Stimulated activated memory B cell treated with anti-CD40 and anti-IgM and Interleukin-4, amounts not matched to agents 10 μg/mL and 1 μg/mL and 100 μg/mL, for 72 hours (primary cell): ENCODE measurements at regions not wholly inside any gene's neighbourhood (a gene's known extent, or its start where the extent isn't known, plus 50 kb on each side); places are given as distances from the start of the nearest gene placed in this dataset.

Experiments
- ATAC-seq: fragments of 150-1000 bp; cut with Tn5 transposase; 2 replicates; pipeline ENCODE4 v1.10.0; 2021
- H3K27ac Mint-ChIP-seq: one replicate; pipeline ENCODE4 v1.8.0; 2022; ENCODE audit warnings: mild to moderate bottlenecking, mixed read lengths
- H3K27me3 Mint-ChIP-seq: one replicate; pipeline ENCODE4 v1.8.0; 2022; ENCODE audit warnings: mixed read lengths
- H3K36me3 Mint-ChIP-seq: one replicate; pipeline ENCODE4 v1.8.0; 2022; ENCODE audit warnings: mixed read lengths
- H3K4me1 Mint-ChIP-seq: one replicate; pipeline ENCODE4 v1.8.0; 2022; ENCODE audit warnings: mixed read lengths
- H3K4me3 Mint-ChIP-seq: one replicate; pipeline ENCODE4 v1.8.0; 2022; ENCODE audit warnings: mild to moderate bottlenecking, moderate library complexity, mixed read lengths
- H3K9me3 Mint-ChIP-seq: one replicate; pipeline ENCODE4 v1.8.0; 2022; ENCODE audit warnings: mixed read lengths

DNA sequence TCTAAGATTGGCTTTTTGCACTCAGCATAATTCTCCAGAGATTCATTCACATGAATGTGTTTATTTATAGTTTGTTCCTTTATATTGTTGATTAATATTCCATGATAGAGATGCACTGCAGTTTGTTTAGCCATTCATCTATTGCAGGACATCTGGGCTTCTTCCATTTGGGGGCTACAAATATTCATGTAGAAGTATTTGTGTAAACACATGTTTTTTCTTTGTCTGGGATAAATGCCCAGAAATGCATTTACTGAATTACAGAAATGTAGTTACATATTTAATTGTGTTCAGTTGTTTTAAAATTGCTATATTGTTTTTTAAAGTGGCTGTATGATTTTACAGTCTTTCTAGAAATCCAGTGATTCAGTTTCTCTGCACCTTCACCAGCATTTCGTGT lies 635.0 kb downstream of the ZIC1 start:
- no peak overlapping the region for H3K27ac Mint-ChIP-seq
- H3K4me3 Mint-ChIP-seq, result no peak overlapping the region
- H3K4me1 Mint-ChIP-seq, result no peaks in the 10 kb centered on the region
- H3K27me3 Mint-ChIP-seq, result no peaks in the 10 kb centered on the region
- ATAC-seq, result no peak
- no peaks in the 10 kb centered on the region for H3K36me3 Mint-ChIP-seq
- no peaks in the 10 kb centered on the region for H3K9me3 Mint-ChIP-seq

DNA sequence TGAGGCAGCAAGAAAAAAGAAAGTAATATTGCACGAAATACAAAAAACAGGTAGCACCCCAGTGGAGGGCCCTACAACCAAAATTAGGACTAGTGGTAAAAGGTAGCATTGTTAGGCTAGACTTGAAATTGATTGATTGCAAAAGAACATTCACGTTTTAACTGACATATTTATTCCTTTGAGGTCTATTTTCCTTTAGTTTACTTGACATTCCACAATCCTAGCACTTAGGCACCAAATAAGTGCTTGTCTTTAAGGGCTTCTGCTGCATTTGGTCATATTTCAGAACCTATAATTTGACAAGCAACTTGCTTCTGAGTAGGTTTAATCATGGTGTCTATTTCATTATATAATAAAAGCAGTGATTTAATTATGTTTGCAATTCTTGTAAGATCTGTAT lies 642.7 kb upstream of the AGTR1 start:
- Mint-ChIP-seq H3K9me3 (peaks cover 4% of the 10 kb centered on the region), H3K4me1 (no peaks in the 10 kb centered on the region), H3K27me3 (no peaks in the 10 kb centered on the region), H3K27ac (no peak overlapping the region), H3K36me3 (no peaks in the 10 kb centered on the region), H3K4me3 (no peak overlapping the region)
- ATAC-seq, result no peak

DNA sequence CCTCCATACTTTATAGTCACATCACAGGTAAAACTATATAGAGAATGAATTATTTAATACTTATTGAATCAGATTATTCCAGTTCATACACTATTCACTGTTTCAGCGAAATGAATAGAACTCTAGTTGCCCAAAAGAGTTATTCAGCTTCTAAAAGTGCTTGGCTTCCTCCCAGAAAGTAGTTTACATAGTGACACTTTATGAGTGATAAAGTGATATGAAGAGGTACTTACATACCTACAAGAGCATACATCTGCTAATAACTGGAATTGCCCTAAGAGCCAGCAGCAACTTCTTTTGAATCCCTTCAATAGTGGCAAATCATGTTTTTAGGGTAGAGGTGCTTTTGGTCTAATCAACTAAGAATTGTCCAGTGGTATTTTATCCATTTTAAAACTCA lies 635.1 kb upstream of the AGTR1 start:
- Mint-ChIP-seq H3K9me3 (no peaks in the 10 kb centered on the region), H3K27me3 (no peaks in the 10 kb centered on the region), H3K27ac (no peak overlapping the region), H3K4me1 (no peaks in the 10 kb centered on the region), H3K4me3 (no peak overlapping the region), H3K36me3 (no peaks in the 10 kb centered on the region)
- ATAC-seq, result no peak

DNA sequence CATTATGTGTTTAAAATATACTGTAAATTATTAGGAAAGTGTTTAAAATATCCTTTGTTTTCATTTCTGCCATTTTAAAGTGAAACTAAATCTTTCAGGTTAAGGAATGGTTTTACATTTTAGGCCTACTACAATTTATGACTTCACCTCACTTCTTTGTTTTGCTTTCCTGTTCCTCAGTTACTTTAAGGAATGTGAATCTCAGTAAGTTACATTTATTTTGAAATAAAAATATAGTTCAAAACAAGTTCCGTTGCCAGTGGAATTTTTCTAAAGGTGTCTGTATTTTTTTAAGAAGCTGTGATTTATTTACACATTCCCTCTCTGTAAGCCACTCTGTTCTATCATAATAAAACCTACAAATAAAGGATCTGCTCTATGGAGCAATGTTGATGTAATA lies 630.9 kb upstream of the AGTR1 start:
- Mint-ChIP-seq H3K27ac (no peak overlapping the region), H3K36me3 (no peaks in the 10 kb centered on the region), H3K4me1 (no peaks in the 10 kb centered on the region)

DNA sequence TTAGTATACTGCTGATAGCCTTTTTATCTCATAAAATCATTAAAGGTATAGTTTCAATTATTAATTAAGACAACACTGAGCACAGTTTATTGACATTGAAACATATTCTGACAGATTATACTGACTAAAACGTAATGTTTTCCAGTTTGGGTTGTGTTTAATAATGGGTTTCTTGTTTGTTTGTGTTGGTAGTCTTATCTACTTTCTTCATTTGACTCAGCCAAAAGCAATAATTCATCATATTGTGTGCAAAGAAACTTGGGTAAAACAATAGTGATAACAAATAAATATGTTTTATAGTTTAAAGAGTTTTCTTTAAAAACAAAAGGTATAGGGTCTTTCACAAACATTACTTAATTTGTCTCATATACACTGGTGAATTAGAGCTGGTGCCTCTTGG lies 629.2 kb upstream of the AGTR1 start:
- no peak overlapping the region for H3K27ac Mint-ChIP-seq
- H3K4me1 Mint-ChIP-seq, result no peaks in the 10 kb centered on the region
- no peak for ATAC-seq
- H3K4me3 Mint-ChIP-seq, result no peak overlapping the region
- H3K27me3 Mint-ChIP-seq, result no peaks in the 10 kb centered on the region
- no peaks in the 10 kb centered on the region for H3K9me3 Mint-ChIP-seq
- no peaks in the 10 kb centered on the region for H3K36me3 Mint-ChIP-seq

More for the DNA sequence above, 630.9 kb upstream of the AGTR1 start:
- ATAC-seq, result no peak
- no peaks in the 10 kb centered on the region for H3K9me3 Mint-ChIP-seq
- H3K4me3 Mint-ChIP-seq, result no peak overlapping the region
- H3K27me3 Mint-ChIP-seq, result no peaks in the 10 kb centered on the region

DNA sequence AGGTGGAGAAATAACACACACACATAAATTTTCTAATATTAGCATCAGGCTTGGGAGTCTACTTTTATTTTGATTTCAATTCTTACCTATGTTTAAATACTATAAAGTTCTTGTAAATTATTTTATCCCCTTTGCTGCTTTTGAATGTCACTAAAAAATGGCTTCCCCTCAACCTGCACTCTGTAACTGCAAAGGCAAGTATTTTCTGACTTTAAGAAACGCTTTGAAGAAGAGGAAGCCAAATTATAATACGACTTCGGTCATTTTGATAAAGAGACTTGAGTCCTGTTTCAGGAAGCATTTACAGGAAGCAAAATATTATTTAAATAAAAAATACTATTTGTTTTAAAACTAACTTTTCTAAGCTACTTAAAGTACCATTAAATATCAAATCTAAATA lies 627.7 kb upstream of the AGTR1 start:
- H3K4me1 Mint-ChIP-seq, result no peaks in the 10 kb centered on the region
- no peak overlapping the region for H3K4me3 Mint-ChIP-seq
- no peak for ATAC-seq
- H3K9me3 Mint-ChIP-seq, result no peaks in the 10 kb centered on the region
- H3K36me3 Mint-ChIP-seq, result no peaks in the 10 kb centered on the region
- no peak overlapping the region for H3K27ac Mint-ChIP-seq
- H3K27me3 Mint-ChIP-seq, result no peaks in the 10 kb centered on the region

DNA sequence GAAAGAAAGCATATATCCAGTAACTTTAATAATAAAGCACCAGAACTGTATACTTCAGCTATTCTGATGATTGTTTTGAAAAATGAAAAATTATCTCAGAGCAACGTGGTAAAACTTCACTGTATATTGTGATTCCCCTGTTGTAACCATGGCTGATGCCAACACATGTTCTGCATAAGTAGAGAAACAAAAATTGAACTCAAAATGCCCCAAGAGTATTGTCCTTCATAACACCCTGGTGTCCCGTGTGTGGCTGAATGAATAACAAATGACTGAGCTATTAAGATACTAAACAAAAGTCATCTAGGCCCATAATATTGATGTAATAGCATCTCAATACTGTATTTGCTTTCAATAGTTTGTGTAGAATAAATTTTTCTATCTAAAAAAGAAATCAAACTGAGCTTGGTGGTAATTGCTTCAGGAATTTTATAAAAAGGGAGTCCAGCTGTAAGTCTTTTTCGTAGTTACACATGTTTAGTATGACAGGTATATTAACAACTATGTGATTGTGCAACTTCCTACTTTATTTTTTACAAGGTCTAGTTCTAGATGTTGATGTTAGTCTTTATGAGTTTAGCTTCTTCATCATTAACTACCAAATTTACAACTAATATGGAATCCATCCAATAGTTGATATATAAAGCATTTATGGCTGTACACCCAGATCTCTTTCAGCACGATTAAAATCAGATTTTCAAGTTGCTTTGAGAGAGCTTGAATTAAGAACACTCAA lies 623.8 kb upstream of the AGTR1 start:
- Mint-ChIP-seq H3K4me1 (no peaks in the 10 kb centered on the region), H3K36me3 (no peaks in the 10 kb centered on the region), H3K9me3 (no peaks in the 10 kb centered on the region), H3K27me3 (no peaks in the 10 kb centered on the region), H3K4me3 (no peak overlapping the region), H3K27ac (no peak overlapping the region)
- no peak for ATAC-seq

DNA sequence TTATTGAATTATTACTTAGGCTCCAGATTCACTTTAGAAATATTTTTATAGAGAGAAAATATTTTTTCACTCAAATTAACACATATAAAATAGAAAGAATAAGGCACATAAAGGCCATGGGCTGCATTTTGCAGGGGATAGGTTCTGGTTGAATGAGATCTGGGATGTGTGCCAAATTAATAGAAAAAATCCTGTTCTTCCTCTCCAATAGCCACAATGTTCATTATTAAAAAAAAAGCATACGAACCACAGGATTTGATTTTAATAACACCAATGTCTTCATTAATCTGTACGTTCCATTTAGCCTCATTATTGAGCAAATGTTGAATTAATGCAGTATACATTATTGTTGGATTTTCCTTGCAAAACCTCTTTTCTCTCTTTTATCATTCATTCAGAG lies 622.8 kb upstream of the AGTR1 start:
- Mint-ChIP-seq H3K36me3 (no peaks in the 10 kb centered on the region), H3K4me1 (no peaks in the 10 kb centered on the region), H3K9me3 (no peaks in the 10 kb centered on the region), H3K27me3 (no peaks in the 10 kb centered on the region), H3K4me3 (no peak overlapping the region), H3K27ac (no peak overlapping the region)
- ATAC-seq, result no peak

DNA sequence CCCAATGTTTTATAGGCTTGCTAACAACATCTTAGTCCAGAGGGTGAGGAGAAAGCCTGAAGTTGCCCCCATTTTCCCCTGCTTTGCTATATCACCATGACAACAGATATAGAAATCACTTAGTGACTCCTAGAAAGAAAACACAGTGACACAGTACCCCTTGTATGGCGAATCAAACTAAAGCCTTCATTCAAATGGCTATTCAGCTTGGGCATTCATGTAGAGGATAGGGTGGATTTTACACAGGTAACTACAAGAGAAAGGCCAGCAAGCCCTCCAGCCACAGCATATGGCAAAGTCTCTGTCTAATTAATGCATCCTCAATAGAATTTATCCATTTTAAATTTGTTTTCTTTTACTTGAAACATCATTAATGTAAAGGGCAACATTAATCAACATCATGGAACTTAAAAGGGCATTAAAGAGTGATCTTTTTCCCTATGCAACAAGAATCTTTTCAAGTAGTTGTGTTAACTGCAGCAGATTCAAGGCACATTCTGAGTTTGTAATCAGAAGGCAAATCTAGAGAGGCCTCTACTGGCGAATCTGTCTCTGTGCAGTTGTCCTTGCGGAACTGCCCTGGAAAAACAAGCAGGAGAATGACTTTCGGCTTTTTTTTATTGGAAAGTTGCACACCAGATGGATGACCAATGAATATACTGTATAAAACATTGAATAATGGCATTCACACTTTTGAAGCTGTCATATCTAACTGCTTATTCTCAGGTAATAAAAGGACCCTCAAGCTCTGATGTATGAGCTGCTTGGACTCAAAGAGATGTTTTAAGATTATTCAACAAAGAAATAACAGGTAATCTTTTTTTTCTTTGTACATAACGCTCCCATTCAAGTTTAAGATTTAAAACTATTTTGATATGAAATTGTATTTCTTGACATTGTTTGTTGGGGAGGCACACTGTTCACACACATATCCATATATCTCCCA lies 621.7 kb upstream of the AGTR1 start:
- no peak for ATAC-seq
- no peak overlapping the region for H3K27ac Mint-ChIP-seq
- no peaks in the 10 kb centered on the region for H3K9me3 Mint-ChIP-seq
- no peaks in the 10 kb centered on the region for H3K36me3 Mint-ChIP-seq
- H3K4me1 Mint-ChIP-seq, result no peaks in the 10 kb centered on the region
- no peaks in the 10 kb centered on the region for H3K27me3 Mint-ChIP-seq
- H3K4me3 Mint-ChIP-seq, result no peak overlapping the region

DNA sequence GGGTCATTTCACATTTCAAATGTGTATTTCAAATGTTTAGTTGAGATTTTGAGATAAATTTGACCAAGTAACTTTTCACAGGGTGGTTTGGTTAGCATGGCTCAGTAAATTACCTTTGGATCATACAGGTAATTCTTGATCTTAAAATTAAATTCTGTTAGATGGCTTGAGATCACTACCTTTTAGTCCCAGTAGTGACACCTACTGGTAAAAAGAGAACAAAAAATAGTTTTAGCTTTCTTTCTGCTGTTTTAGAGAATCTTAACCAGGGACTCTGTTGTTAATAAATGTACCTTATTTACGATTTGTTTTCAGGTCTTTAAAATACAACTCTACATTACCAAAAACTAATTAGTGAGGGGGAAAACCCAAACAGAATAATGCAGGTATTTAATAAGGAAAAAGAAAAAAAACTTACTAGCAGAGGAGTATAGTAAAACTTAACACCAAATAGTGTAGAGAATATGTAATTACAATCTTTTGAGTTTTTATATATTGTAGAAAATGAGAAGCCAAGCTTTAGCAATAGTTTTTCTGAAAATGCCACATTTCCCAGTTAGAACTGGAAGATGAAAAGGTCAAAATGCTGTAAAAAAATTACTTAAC lies 620.3 kb upstream of the AGTR1 start:
- H3K4me1 Mint-ChIP-seq, result no peaks in the 10 kb centered on the region
- H3K9me3 Mint-ChIP-seq, result no peaks in the 10 kb centered on the region
- ATAC-seq, result no peak
- H3K27ac Mint-ChIP-seq, result no peak overlapping the region
- H3K27me3 Mint-ChIP-seq, result no peaks in the 10 kb centered on the region
- H3K36me3 Mint-ChIP-seq, result no peaks in the 10 kb centered on the region
- H3K4me3 Mint-ChIP-seq, result no peak overlapping the region

DNA sequence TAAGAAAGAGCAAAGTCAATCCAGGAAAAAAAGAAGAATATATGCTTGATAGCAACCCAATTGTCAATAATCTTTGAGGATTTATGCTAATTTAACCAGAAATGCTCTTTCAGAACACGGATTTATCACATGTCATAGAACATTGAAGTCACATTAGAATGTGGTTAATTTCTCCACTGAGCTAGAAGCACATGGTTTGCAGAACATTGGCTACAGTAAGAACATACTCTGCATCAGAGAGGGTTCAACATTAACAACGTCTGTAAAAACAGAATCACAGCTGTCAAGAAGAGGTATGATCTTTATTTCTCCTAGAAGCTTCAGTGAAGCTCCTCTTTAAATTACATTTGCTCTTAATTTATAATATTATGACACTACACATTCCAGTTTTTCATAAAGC lies 619.7 kb upstream of the AGTR1 start:
- no peaks in the 10 kb centered on the region for H3K27me3 Mint-ChIP-seq
- no peak overlapping the region for H3K27ac Mint-ChIP-seq
- H3K4me3 Mint-ChIP-seq, result no peak overlapping the region
- H3K9me3 Mint-ChIP-seq, result no peaks in the 10 kb centered on the region
- H3K4me1 Mint-ChIP-seq, result no peaks in the 10 kb centered on the region
- no peak for ATAC-seq
- H3K36me3 Mint-ChIP-seq, result no peaks in the 10 kb centered on the region

DNA sequence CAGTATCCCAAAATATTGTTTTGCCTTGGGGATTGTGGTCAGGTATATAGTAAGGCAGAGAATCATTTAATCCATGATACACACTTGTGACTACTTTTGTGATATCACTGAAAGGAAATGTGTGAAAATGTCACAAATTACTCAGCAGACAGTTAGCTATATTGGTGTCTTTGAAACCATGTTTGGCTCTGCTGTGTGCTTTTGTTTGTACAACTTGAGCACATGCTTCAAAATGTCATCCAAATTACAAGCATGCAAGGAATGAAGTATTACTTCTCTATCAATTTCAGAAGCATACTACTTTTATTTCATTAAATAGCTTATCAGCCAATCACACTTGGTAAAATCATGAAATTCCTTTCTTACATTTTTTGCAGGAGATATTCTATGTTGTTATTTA lies 619.0 kb upstream of the AGTR1 start:
- H3K9me3 Mint-ChIP-seq, result no peaks in the 10 kb centered on the region
- no peaks in the 10 kb centered on the region for H3K36me3 Mint-ChIP-seq
- H3K27me3 Mint-ChIP-seq, result no peaks in the 10 kb centered on the region
- H3K4me1 Mint-ChIP-seq, result no peaks in the 10 kb centered on the region
- no peak overlapping the region for H3K27ac Mint-ChIP-seq
- ATAC-seq, result no peak
- no peak overlapping the region for H3K4me3 Mint-ChIP-seq

DNA sequence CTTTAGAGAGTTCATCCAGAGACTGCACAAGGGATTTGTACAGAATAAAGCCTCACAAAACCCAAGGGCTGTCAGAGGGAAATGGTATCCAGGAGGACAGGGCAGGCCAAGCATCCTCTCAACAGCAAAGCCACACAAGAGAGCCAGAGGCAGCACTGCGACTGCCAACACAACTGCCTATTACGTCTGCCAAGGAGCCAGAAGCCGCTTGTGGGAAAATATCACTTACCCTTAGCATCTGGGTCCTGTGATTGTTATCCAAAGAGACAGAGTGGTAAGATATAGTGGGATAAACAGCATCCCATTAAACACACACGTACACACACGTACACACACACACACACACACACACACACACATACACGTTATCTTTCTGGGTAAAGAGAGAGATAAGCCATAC lies 618.3 kb upstream of the AGTR1 start:
- Mint-ChIP-seq H3K36me3 (no peaks in the 10 kb centered on the region), H3K27ac (no peak overlapping the region), H3K4me1 (no peaks in the 10 kb centered on the region), H3K9me3 (no peaks in the 10 kb centered on the region), H3K4me3 (no peak overlapping the region), H3K27me3 (no peaks in the 10 kb centered on the region)
- ATAC-seq, result no peak

DNA sequence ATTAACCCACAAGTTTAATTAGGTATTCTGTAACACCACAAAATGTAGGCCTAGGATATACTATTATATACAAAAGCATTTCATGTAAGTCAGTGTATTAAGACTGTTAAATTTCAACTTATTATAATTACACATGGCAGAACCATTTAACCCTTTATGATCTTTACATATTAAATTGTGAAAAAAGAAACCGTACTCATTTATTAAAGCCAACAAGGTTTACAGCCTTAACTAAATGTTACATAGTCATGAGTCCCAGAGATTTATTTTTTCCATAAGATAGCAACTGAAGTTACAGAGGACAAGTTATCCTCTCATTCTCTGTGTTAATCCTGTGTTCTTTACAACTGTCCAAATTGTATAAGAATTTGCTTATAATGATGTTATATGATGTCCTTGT lies 615.8 kb upstream of the AGTR1 start:
- no peaks in the 10 kb centered on the region for H3K4me1 Mint-ChIP-seq
- no peaks in the 10 kb centered on the region for H3K27me3 Mint-ChIP-seq
- no peaks in the 10 kb centered on the region for H3K36me3 Mint-ChIP-seq
- H3K4me3 Mint-ChIP-seq, result no peak overlapping the region
- no peak for ATAC-seq
- H3K27ac Mint-ChIP-seq, result no peak overlapping the region
- H3K9me3 Mint-ChIP-seq, result no peaks in the 10 kb centered on the region

DNA sequence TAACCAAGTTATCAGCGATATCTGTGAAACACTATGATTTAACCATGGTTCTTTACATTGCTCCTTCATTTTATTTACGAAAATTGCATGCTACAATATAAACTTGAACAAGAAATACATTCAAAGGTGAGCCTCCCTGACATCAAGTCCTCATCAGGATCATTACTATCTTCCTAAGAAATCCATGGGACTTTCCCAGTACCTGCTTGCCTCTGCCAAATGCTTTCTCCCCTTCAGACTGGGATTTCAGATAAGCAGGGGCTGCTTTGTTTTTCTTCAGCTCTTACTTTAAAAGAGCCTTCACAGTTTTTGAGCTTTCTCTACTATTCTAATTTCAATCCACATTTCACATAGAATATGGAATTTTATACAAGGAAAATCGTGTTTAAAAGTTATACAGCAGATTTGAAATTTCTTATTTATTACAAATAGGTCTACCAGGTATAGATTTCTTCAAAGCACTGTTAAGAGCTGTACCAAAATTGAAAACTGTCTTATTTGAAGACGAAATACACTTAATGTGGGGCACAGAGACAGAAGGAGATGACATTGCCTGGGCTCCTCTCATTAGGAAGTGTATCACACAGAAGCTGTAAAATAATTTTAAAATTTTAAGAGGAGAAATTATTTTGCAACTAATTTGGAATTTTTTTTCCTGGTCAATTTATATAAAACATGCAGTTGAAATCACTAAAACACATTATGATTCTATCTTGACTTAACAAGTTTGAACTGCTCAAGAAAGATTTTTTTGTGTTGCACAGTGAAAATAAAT lies 615.0 kb upstream of the AGTR1 start:
- H3K36me3 Mint-ChIP-seq, result no peaks in the 10 kb centered on the region
- no peaks in the 10 kb centered on the region for H3K27me3 Mint-ChIP-seq
- ATAC-seq, result no peak
- no peaks in the 10 kb centered on the region for H3K9me3 Mint-ChIP-seq
- no peak overlapping the region for H3K27ac Mint-ChIP-seq
- no peaks in the 10 kb centered on the region for H3K4me1 Mint-ChIP-seq
- H3K4me3 Mint-ChIP-seq, result no peak overlapping the region
